Psoas muscle (tissue), 7 donors: ENCODE measurements at regions not wholly inside any gene's neighbourhood (a gene's known extent, or its start where the extent isn't known, plus 50 kb on each side); places are given as distances from the start of the nearest gene placed in this dataset.

Source experiments
- ATAC-seq, 4 donors: fragments of 200-7000 bp; cut with Tn5 transposase; one replicate each; pipeline ENCODE4 v1.9.1; 2020; ENCODE audit warnings: moderate library complexity in 3 of 4, mild to moderate bottlenecking in 2 of 4
- DNase-seq, 2 donors: peaks; one replicate each; pipeline ENCODE4 v3.0.0-alpha.2; 2020
- H3K27ac ChIP-seq: fragments of 200-600 bp; one replicate; pipeline ENCODE4 v1.8.0; 2022
- H3K27me3 ChIP-seq, 3 donors: fragments of 200-600 bp in 1 of 3; one replicate each; pipeline versions ENCODE4 v1.6.1 to v1.8.0; 2013 to 2022; ENCODE audit warnings: low read length in 2 of 3, mild to moderate bottlenecking in 2 of 3, moderate library complexity in 1 of 3; ENCODE audit not compliant: insufficient read depth in 3 of 3
- H3K36me3 ChIP-seq, 2 donors: fragments of 200-600 bp in 1 of 2; one replicate each; pipeline versions ENCODE4 v1.6.1 to v1.8.0; 2013 to 2022; ENCODE audit warnings: low read depth in 1 of 2, mild to moderate bottlenecking in 1 of 2, moderate library complexity in 1 of 2; ENCODE audit not compliant: insufficient read depth in 1 of 2
- H3K4me1 ChIP-seq: fragments of 200-600 bp; one replicate; pipeline ENCODE4 v1.8.0; 2022
- H3K4me3 ChIP-seq: fragments of 200-600 bp; one replicate; pipeline ENCODE4 v1.8.0; 2022; ENCODE audit warnings: mild to moderate bottlenecking
- H3K9me3 ChIP-seq: fragments of 200-600 bp; one replicate; pipeline ENCODE4 v1.8.0; 2022
- CTCF ChIP-seq: fragments of 200-600 bp; IDR thresholded peaks from one replicate; pipeline ENCODE4 v1.8.0; 2022; ENCODE audit warnings: antibody characterized with exemption
- WGBS, 3 donors: extraction: QIAGEN DNeasy Blood & Tissue Kit; methylation state at CpG; one replicate each; pipeline versions ENCODE4 v1.1.6 to v1.1.7; 2013; 5-methylcytosine and 5-hydroxymethylcytosine counted together
- intact Hi-C, 2 donors: fragments of 100-400 bp; cut with DNase I; formaldehyde crosslinking; loops; one replicate each; pipeline versions ENCODE4 v1.11.0 to v1.14.2; 2022
- donor health status: healthy with polysubstance abuse.
- donor health status: DM: no; HTN: no; CAD: no; lungs with moderate emphysema.
- donor health status: Bipolar disorder and iron deficiency.
- donor health status: healthy.
- donor health status: DM: yes; HTN: yes; CAD: no.
- donor health status: DM: no; HTN: no; CAD: no.
- donor health status: DM: yes; HTN: yes; CAD: no.

- Histone ChIP-seq H3K4me1 (no peaks in the 10 kb centered on the region), H3K27ac (no peak overlapping the region), H3K4me3 (no peak overlapping the region), H3K36me3 (no peaks in the 10 kb centered on the region), H3K9me3 (no peaks in the 10 kb centered on the region), H3K27me3 (no peaks in the 10 kb centered on the region)
- TF ChIP-seq CTCF: no peak
- intact Hi-C loops: no loop called here
- no peak for DNase-seq
- 61 to 67% (median 62%) methylated on average over 5 of the region's 5 CpGs for WGBS, 3 donors
- no peak for ATAC-seq
Measured at GRCh38 chr11:56932572-56933220, 56.0 kb upstream of the OR5AK2 start.

DNA sequence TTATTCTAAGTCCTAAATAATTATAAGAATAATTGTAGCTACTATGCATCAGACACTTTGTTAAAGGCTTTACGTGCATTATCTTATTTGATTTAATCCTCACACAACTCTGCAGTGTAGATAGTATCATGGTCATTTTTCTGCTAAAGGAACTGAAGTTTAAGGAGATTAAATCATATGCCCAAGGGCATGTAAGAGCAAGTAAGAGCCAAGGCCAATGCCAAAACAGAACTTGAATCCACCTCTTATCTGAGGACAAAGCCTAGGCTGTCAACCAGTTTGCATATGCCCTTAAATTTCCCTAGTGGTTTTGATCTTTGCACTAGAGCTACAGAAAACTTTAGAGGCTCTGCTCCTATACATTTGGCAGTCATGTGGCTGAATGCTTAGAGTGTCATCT lies 65.6 kb upstream of the OR5AK2 start:
- DNase-seq (no peak), ATAC-seq (no peak)
- WGBS, 3 donors: 0 to 46% (median 0%) methylated on average over 1 of the region's 1 CpG
- intact Hi-C loops: no loop called here
- no peak for TF ChIP-seq CTCF
- Histone ChIP-seq H3K27ac (no peak overlapping the region), H3K4me1 (no peaks in the 10 kb centered on the region), H3K9me3 (peaks cover 3% of the 10 kb centered on the region), H3K36me3 (no peaks in the 10 kb centered on the region), H3K4me3 (no peak overlapping the region), H3K27me3 (no peaks in the 10 kb centered on the region)

GRCh38 chr11:56922421-56922820 lies 66.3 kb upstream of the OR5AK2 start:
- H3K4me3 ChIP-seq: no peak overlapping the region
- no peaks in the 10 kb centered on the region for H3K4me1 ChIP-seq
- no peaks in the 10 kb centered on the region for H3K27me3 ChIP-seq
- H3K27ac ChIP-seq: no peak overlapping the region
- no peak for TF ChIP-seq CTCF
- DNase-seq (no peak), ATAC-seq (no peak)
- WGBS, 3 donors: 89 to 94% (median 90%) methylated on average over 1 of the region's 1 CpG
- H3K9me3 ChIP-seq: peaks cover 3% of the 10 kb centered on the region
- no peaks in the 10 kb centered on the region for H3K36me3 ChIP-seq
- intact Hi-C loops: no loop called here

GRCh38 chr11:56917708-56918400 lies 70.9 kb upstream of the OR5AK2 start:
- WGBS, 3 donors: 71 to 80% (median 72%) methylated on average over 3 of the region's 3 CpGs
- H3K4me3 ChIP-seq: no peak overlapping the region
- H3K9me3 ChIP-seq: peaks cover 3% of the 10 kb centered on the region
- no peak for TF ChIP-seq CTCF
- no peaks in the 10 kb centered on the region for H3K4me1 ChIP-seq
- H3K27me3 ChIP-seq: no peaks in the 10 kb centered on the region
- no peak overlapping the region for H3K27ac ChIP-seq
- DNase-seq (no peak), ATAC-seq (no peak)
- intact Hi-C loops: no loop called here
- H3K36me3 ChIP-seq: no peaks in the 10 kb centered on the region
